Liver (tissue), 8 donors: ENCODE measurements at regions not wholly inside any gene's neighbourhood (a gene's known extent, or its start where the extent isn't known, plus 50 kb on each side); places are given as distances from the start of the nearest gene placed in this dataset.

ENCODE experiments used
- DNase-seq: peaks from one replicate; pipeline ENCODE4 v3.0.0-alpha.2; 2017; ENCODE audit warnings: low spot score
- H3K27ac ChIP-seq, 2 donors: one replicate each; pipeline ENCODE4 v1.7.0; 2013; ENCODE audit warnings: inconsistent platforms in 2 of 2, low read length in 2 of 2, control low read depth in 1 of 2, low read depth in 1 of 2, mild to moderate bottlenecking in 1 of 2
- H3K27me3 ChIP-seq, 4 donors: one replicate each; pipeline versions ENCODE4 v1.6.1 to v1.7.0; 2013; ENCODE audit warnings: low read length in 3 of 4, inconsistent platforms in 1 of 4, mild to moderate bottlenecking in 1 of 4, moderate library complexity in 1 of 4; ENCODE audit not compliant: control insufficient read depth in 4 of 4, insufficient read depth in 4 of 4
- H3K36me3 ChIP-seq, 4 donors: one replicate each; pipeline versions ENCODE4 v1.6.1 to v1.7.0; 2013; ENCODE audit warnings: low read length in 3 of 4, mild to moderate bottlenecking in 3 of 4, low read depth in 1 of 4, moderate library complexity in 1 of 4; ENCODE audit not compliant: control insufficient read depth in 4 of 4, insufficient read depth in 3 of 4
- H3K4me1 ChIP-seq, 4 donors: one replicate each; pipeline versions ENCODE4 v1.6.1 to v1.7.0; 2013; ENCODE audit warnings: low read length in 3 of 4, mild to moderate bottlenecking in 3 of 4, moderate library complexity in 1 of 4; ENCODE audit not compliant: control insufficient read depth in 4 of 4, insufficient read depth in 4 of 4
- H3K4me3 ChIP-seq, 3 donors: one replicate each; pipeline versions ENCODE4 v1.6.1 to v1.7.0; 2013; ENCODE audit warnings: low read length in 3 of 3, control low read depth in 1 of 3, low read depth in 1 of 3, mild to moderate bottlenecking in 1 of 3
- H3K9ac ChIP-seq, 2 donors: one replicate each; pipeline ENCODE4 v1.7.0; 2013; ENCODE audit warnings: low read length in 2 of 2, mild to moderate bottlenecking in 2 of 2, moderate library complexity in 2 of 2, control low read depth in 1 of 2, low read depth in 1 of 2
- H3K9me3 ChIP-seq, 4 donors: one replicate each; pipeline versions ENCODE4 v1.6.1 to v1.7.0; 2013; ENCODE audit warnings: low read length in 3 of 4; ENCODE audit not compliant: control insufficient read depth in 4 of 4
- CTCF ChIP-seq: fragments of 150-350 bp; IDR thresholded peaks from 2 replicates; pipeline ENCODE4 v1.5.1; 2017; ENCODE audit warnings: improper control_type of control experiment, low read depth, low read length; ENCODE audit not compliant: missing input control
- EGR1 ChIP-seq, 2 donors: IDR thresholded peaks; 2 replicates each; pipeline ENCODE4 v1.6.1; 2016 to 2018; ENCODE audit warnings: antibody characterized with exemption in 2 of 2, low read depth in 2 of 2
- FOXA1 ChIP-seq: IDR thresholded peaks from 2 replicates; pipeline ENCODE4 v1.6.1; 2016; ENCODE audit warnings: antibody characterized with exemption
- FOXA2 ChIP-seq: IDR thresholded peaks from 2 replicates; pipeline ENCODE4 v1.6.1; 2016; ENCODE audit warnings: antibody characterized with exemption
- HNF4A ChIP-seq, 2 donors: conservative IDR thresholded peaks; 2 replicates each; pipeline ENCODE4 v1.6.1; 2016; ENCODE audit warnings: antibody characterized with exemption in 2 of 2, mild to moderate bottlenecking in 2 of 2
- HNF4G ChIP-seq: IDR thresholded peaks from 2 replicates; pipeline ENCODE4 v1.6.1; 2016; ENCODE audit warnings: antibody characterized with exemption
- JUND ChIP-seq, 2 donors: IDR thresholded peaks; 2 replicates each; pipeline ENCODE4 v1.6.1; 2016; ENCODE audit warnings: antibody characterized with exemption in 2 of 2
- NR2F2 ChIP-seq: IDR thresholded peaks from 2 replicates; pipeline ENCODE4 v1.6.1; 2016; ENCODE audit warnings: antibody characterized with exemption
- REST ChIP-seq: IDR thresholded peaks from 2 replicates; pipeline ENCODE4 v1.6.1; 2016; ENCODE audit warnings: antibody characterized with exemption, mild to moderate bottlenecking
- RXRA ChIP-seq, 2 donors: IDR thresholded peaks; 2 replicates each; pipeline ENCODE4 v1.6.1; 2017 to 2018; ENCODE audit warnings: antibody characterized with exemption in 2 of 2, mild to moderate bottlenecking in 1 of 2
- YY1 ChIP-seq: IDR thresholded peaks from 2 replicates; pipeline ENCODE4 v1.6.1; 2016; ENCODE audit warnings: antibody characterized with exemption, mild to moderate bottlenecking
- WGBS: extraction: QIAGEN DNeasy Blood & Tissue Kit; methylation state at CpG from one replicate; pipeline ENCODE4 v1.1.7; 2013; 5-methylcytosine and 5-hydroxymethylcytosine counted together
- TF ChIP-seq, protein P1 (sequence below): IDR thresholded peaks from 2 replicates; pipeline ENCODE4 v1.6.1; 2016; ENCODE audit warnings: antibody characterized with exemption
- TF ChIP-seq, protein P2 (sequence below): IDR thresholded peaks from 2 replicates; pipeline ENCODE4 v1.6.1; 2016; ENCODE audit warnings: antibody characterized with exemption
- donor health status: healthy.
- donor health status: healthy.
- donor health status: healthy.
- donor health status: healthy.
- donor health status: healthy.

DNA sequence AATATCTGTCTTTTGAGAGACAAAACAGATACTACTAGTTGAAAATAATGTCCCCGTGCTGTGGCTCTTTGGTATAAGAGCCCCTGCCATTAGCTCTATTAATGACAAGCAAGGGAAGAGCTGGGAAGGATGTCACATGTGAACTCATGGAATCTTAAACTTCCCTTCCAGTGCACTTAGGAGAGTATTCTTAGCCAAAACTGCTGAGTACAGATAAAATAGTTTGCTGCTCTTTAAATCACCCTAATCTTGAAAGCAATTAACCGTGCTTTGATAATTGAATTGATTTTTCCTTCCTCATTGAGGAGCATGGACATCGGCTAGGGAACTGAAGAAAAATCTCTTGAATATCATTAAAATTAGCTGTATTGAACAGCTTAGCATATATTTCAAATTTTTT, 91.7 kb downstream of the SLC35B3 start:
- Histone ChIP-seq H3K9ac (no peak overlapping the region), H3K27ac (no peak overlapping the region), H3K4me1 (no peaks in the 10 kb centered on the region), H3K27me3 (peaks cover 0 to 3% (median 0%) of the 10 kb centered on the region in 4 donors), H3K9me3 (peaks cover 0 to 4% (median 0%) of the 10 kb centered on the region in 4 donors), H3K4me3 (no peak overlapping the region), H3K36me3 (no peaks in the 10 kb centered on the region)
- no peak for DNase-seq
- WGBS = 53% methylated on average over 3 of the region's 3 CpGs
- TF ChIP-seq REST (no peak), YY1 (no peak), HNF4G (no peak), HNF4A (conservative IDR thresholded peaks at IDR 0.05) (no peak), JUND (IDR thresholded peaks at IDR 0.05) (no peak), EGR1 (IDR thresholded peaks at IDR 0.05; ENCODE audit: low read depth in 2 of 2) (no peak), CTCF (no peak), FOXA1 (no peak), NR2F2 (no peak)
- TF ChIP-seq, protein P1, sequence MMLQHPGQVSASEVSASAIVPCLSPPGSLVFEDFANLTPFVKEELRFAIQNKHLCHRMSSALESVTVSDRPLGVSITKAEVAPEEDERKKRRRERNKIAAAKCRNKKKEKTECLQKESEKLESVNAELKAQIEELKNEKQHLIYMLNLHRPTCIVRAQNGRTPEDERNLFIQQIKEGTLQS = no peak

- Histone ChIP-seq H3K27me3 (peaks cover 0 to 3% (median 0%) of the 10 kb centered on the region in 4 donors), H3K27ac (no peak overlapping the region), H3K4me1 (no peaks in the 10 kb centered on the region), H3K4me3 (no peak overlapping the region), H3K9ac (no peak overlapping the region), H3K9me3 (peaks cover 0 to 3% (median 0%) of the 10 kb centered on the region in 4 donors), H3K36me3 (no peaks in the 10 kb centered on the region)
- TF ChIP-seq, protein P2, sequence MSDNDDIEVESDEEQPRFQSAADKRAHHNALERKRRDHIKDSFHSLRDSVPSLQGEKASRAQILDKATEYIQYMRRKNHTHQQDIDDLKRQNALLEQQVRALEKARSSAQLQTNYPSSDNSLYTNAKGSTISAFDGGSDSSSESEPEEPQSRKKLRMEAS = no peak
- TF ChIP-seq RXRA (IDR thresholded peaks at IDR 0.05) (no peak), YY1 (no peak), FOXA2 (no peak), HNF4A (conservative IDR thresholded peaks at IDR 0.05) (no peak), NR2F2 (no peak), HNF4G (no peak), REST (no peak)
- no peak for DNase-seq
- 84% methylated on average over 10 of the region's 10 CpGs for WGBS
Observed at GRCh38 chr6:8342241-8342819, 93.0 kb downstream of the SLC35B3 start.
